ENCODE measurements at regions not wholly inside any gene's neighbourhood (a gene's known extent, or its start where the extent isn't known, plus 50 kb on each side); places are given as distances from the start of the nearest gene placed in this dataset.

GRCh38 chr9:79131246-79131774 lies 440.5 kb upstream of the TLE4 start:
- intact Hi-C loops (cut with micrococcal nuclease; ENCODE audit: unreplicated experiment) = loop anchor here (5.0 to 10.0 kb wide), 3 partner anchors 309 to 697 kb away; no protein-coding TSS in a partner anchor
- DNase-seq (ENCODE audit: low spot score) = no peak
- CTCF ChIA-PET = interaction anchor here (0.6 kb wide), 1 partner anchor 179 kb away, joined by 4 read pairs; no protein-coding TSS in a partner anchor
- TF ChIP-seq EZH2 (IDR thresholded peaks at IDR 0.05; ENCODE audit: borderline replicate concordance, low read depth, low read length, poor library complexity, severe bottlenecking) (no peak), CTCF (conservative IDR thresholded peaks at IDR 0.05; ENCODE audit: low read depth, low read length) (no peak)
- no TSS peak for BruUV-seq (replicated peaks)
- Histone ChIP-seq H3K4me1 (ENCODE audit: insufficient read depth, low read length, poor library complexity, severe bottlenecking) (no peaks in the 10 kb centered on the region), H3K4me3 (ENCODE audit: low read depth, low read length, poor library complexity, severe bottlenecking) (no peak overlapping the region), H3K9me3 (ENCODE audit: low read depth, low read length, poor library complexity, severe bottlenecking) (no peaks in the 10 kb centered on the region), H3K36me3 (ENCODE audit: insufficient read depth, low read length, poor library complexity, severe bottlenecking) (no peaks in the 10 kb centered on the region), H3K27ac (ENCODE audit: low read depth, low read length, poor library complexity, severe bottlenecking) (no peak overlapping the region), H3K27me3 (replicated peaks; ENCODE audit: insufficient read depth, low read depth, low read length, poor library complexity) (peaks cover 13% of the 10 kb centered on the region)
- POLR2A ChIA-PET (ENCODE audit: low non-redundant PET) = interaction anchor here (0.6 kb wide), 1 partner anchor 188 kb away, joined by 5 read pairs; no protein-coding TSS in a partner anchor

- BruUV-seq (replicated peaks) = no TSS peak
- POLR2A ChIA-PET (ENCODE audit: low non-redundant PET) = interaction anchor here (0.6 kb wide), 1 partner anchor 188 kb away, joined by 5 read pairs; no protein-coding TSS in a partner anchor
- Histone ChIP-seq H3K4me1 (ENCODE audit: insufficient read depth, low read length, poor library complexity, severe bottlenecking) (no peaks in the 10 kb centered on the region), H3K36me3 (ENCODE audit: insufficient read depth, low read length, poor library complexity, severe bottlenecking) (no peaks in the 10 kb centered on the region), H3K4me3 (ENCODE audit: low read depth, low read length, poor library complexity, severe bottlenecking) (no peak overlapping the region), H3K9me3 (ENCODE audit: low read depth, low read length, poor library complexity, severe bottlenecking) (no peaks in the 10 kb centered on the region), H3K27me3 (replicated peaks; ENCODE audit: insufficient read depth, low read depth, low read length, poor library complexity) (peaks cover 18% of the 10 kb centered on the region), H3K27ac (ENCODE audit: low read depth, low read length, poor library complexity, severe bottlenecking) (no peak overlapping the region)
- CTCF ChIA-PET = no interaction called here
- intact Hi-C loops (cut with micrococcal nuclease; ENCODE audit: unreplicated experiment) = loop anchor here (5.0 to 10.0 kb wide), 3 partner anchors 310 to 697 kb away; no protein-coding TSS in a partner anchor
- no peak for DNase-seq (ENCODE audit: low spot score)
- TF ChIP-seq EZH2 (IDR thresholded peaks at IDR 0.05; ENCODE audit: borderline replicate concordance, low read depth, low read length, poor library complexity, severe bottlenecking) = no peak
- TF ChIP-seq CTCF (conservative IDR thresholded peaks at IDR 0.05; ENCODE audit: low read depth, low read length) = no peak
Measured at GRCh38 chr9:79131824-79132377, 439.9 kb upstream of the TLE4 start.

- H3K4me3 ChIP-seq (ENCODE audit: low read depth, low read length, poor library complexity, severe bottlenecking) = no peak overlapping the region
- no peaks in the 10 kb centered on the region for H3K9me3 ChIP-seq (ENCODE audit: low read depth, low read length, poor library complexity, severe bottlenecking)
- POLR2A ChIA-PET (ENCODE audit: low non-redundant PET) = no interaction called here
- H3K36me3 ChIP-seq (ENCODE audit: insufficient read depth, low read length, poor library complexity, severe bottlenecking) = no peaks in the 10 kb centered on the region
- H3K27me3 ChIP-seq (replicated peaks; ENCODE audit: insufficient read depth, low read depth, low read length, poor library complexity) = peaks cover 18% of the 10 kb centered on the region
- DNase-seq (ENCODE audit: low spot score) = peak; percentile 56
- BruUV-seq (replicated peaks) = no TSS peak
- no peaks in the 10 kb centered on the region for H3K4me1 ChIP-seq (ENCODE audit: insufficient read depth, low read length, poor library complexity, severe bottlenecking)
- no peak for TF ChIP-seq EZH2 (IDR thresholded peaks at IDR 0.05; ENCODE audit: borderline replicate concordance, low read depth, low read length, poor library complexity, severe bottlenecking)
- peak; percentile 41 for TF ChIP-seq CTCF (conservative IDR thresholded peaks at IDR 0.05; ENCODE audit: low read depth, low read length)
- CTCF ChIA-PET = no interaction called here
- H3K27ac ChIP-seq (ENCODE audit: low read depth, low read length, poor library complexity, severe bottlenecking) = no peak overlapping the region
- intact Hi-C loops (cut with micrococcal nuclease; ENCODE audit: unreplicated experiment) = loop anchor here (5.0 to 10.0 kb wide), 3 partner anchors 312 to 700 kb away; no protein-coding TSS in a partner anchor
Measured at GRCh38 chr9:79134654-79135053, 437.1 kb upstream of the TLE4 start.

Measured in A673 (cell line).